Stimulated activated CD4-positive, alpha-beta T cell treated with anti-CD3 and anti-CD28 coated beads, Interleukin-4, amount 100 ng/mL, for 48 hours (primary cell): ENCODE measurements at regions not wholly inside any gene's neighbourhood (a gene's known extent, or its start where the extent isn't known, plus 50 kb on each side); places are given as distances from the start of the nearest gene placed in this dataset.
"Not testable (repeated sequence)": the region's sequence is repeated elsewhere in the genome, so short reads cannot be mapped to it uniquely, and the experiment has no call there.

Source experiments
- DNase-seq, 2 donors: peaks; one replicate each; pipeline ENCODE4 v3.0.0-alpha.2; 2020; ENCODE audit warnings: low read depth in 2 of 2

DNA sequence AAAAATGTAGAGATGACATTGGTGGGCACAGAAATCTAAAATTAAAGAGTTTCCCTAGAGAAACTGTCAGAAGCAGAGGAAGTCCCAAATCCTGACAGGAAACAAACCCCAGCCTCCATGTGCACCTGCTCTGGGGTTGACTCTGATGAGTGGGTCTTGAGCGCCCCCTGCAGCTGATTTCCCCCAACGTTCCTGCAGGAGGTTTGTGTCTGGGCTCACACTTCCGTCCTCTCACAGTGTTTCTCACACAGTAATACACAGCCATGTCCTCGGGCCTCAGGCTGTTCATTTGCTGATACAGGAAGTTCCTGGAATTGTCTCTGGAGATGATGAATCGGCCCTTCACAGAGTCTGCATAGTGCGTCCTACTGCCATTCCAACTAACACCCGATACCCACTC lies 670.1 kb downstream of the TMEM121 start:
- peak; percentile 58 to 80 for DNase-seq

DNA sequence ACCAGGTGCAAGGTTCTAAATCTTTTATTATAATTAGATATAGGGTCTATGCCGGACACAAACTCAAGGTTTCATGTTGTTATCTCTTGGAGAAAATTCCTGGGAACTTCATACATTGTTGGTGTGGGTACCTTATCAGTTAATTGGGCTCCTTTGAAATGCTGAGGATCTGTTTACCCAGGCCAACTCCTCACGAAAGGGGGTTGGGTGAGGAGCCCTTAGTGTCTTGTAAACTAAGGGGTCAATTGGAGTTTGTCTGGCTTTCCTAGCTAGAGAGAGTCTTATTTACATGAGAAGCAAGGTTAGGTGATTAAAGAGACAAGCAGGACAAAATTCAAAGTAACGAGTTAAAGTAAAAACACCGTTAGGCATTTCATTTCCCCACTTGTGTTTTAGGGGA lies 670.9 kb downstream of the TMEM121 start:
- DNase-seq = not testable (repeated sequence)

DNA sequence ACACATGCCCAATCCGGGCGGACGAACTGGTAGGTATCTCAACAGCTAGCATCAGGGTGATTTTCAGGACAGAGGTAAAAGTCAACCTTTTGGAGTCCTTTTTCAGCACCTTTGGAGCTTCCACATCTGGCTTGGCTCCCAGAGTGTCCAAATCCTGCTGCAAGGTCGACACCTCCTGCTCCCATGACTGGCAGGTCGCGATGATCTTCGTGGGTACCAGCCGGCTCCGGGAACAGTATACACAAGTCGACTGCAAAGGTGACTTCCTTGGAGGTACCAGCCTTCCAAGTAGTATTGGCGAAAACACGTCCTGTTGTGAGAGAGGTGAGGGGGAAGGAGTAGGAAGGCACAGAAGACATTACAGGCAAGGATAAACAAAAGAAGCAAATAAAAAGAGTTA lies 672.7 kb downstream of the TMEM121 start:
- DNase-seq = no peak

DNA sequence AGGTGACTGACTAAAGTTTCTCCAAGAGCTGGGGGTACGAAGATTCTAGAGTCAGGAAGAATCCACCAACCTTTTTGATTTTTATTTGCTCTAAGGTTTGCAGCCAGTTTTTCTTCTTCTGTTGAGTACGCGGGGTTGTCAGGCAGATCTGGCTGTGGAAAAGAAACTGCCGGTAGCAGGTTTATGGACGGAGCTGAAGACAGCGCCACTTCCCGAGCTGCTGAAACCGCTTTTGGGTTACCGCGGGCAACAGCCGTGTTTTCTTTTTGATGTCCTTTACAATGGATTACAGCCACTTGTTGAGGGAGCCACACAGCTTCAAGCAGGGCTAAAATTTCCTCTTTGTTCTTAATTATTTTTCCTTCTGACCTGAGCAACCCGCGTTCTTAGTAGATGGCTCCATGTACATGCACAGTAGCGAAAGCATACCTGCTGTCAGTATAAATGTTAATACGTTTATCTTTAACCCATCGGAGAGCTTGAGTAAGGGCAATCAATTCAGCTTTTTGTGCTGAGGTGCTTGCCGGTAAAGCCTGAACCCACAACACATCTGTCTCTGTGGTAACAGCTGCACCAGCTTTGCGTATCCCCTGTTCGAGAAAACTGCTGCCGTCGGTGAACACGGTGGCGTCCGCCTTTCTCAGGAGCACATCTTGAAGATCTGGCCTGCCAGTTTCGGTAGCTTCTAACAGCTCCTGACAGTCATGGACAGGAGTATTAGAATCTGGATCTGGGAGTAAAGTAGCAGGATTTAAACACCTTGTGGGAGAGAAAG lies 674.3 kb downstream of the TMEM121 start:
- no peak for DNase-seq

DNA sequence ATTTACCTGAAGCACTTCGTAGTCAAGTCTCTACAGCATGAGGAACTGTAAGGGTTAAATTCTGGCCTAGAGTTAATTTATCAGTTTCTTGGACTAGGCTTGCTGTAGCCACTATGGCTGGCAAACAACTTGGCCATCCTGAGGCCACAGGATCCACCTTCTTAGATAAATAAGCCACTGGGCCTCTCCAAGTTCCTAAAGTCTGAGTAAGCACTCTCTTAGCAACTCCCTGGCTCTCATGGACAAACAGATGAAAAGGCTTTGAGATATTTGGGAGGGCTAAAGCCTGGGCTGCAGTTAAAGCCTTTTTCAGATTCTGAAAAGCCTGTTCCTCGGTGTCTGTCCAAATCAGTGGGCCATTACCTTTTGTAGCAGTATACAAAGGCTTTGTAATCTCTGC lies 675.0 kb downstream of the TMEM121 start:
- DNase-seq = no peak

DNA sequence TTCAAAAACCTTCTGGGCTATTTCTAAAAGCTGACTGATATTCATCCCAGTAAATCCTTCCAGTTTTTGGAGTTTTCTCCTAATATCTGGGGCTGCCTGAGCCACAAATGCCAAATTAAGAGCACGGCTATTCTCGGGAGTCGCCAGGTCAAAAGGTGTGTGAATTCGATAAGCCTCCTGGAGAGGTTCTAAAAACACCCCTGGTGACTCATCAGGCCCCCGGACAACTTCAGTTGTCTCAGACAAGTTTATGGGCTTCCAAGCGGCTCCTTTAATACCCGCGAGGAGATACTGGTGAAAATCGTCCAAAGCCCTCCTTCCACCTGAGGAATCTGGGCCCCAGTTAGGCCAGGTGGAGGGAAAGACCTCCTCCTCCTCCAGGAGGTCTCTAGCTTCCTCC lies 677.1 kb downstream of the TMEM121 start:
- no peak for DNase-seq

DNA sequence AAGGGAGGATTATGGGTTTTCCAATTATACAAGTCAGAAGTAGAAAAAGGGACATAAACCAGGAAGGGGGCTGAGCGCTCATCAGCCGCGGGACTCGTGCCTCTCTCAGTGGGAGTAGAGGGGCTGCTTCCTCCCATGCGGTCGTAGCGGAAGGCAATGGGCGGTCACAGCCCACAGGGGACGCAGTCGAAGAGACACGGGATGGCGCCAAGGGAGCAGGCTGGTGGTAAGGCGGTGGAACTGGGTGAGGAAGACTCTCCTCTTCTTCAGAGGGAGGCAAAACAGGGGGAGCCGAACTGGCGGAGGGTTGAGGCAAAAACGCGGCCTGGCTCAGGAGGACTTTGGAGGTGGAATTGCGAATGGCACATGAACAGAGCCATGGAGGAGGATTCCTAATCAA lies 677.7 kb downstream of the TMEM121 start:
- no peak for DNase-seq

DNA sequence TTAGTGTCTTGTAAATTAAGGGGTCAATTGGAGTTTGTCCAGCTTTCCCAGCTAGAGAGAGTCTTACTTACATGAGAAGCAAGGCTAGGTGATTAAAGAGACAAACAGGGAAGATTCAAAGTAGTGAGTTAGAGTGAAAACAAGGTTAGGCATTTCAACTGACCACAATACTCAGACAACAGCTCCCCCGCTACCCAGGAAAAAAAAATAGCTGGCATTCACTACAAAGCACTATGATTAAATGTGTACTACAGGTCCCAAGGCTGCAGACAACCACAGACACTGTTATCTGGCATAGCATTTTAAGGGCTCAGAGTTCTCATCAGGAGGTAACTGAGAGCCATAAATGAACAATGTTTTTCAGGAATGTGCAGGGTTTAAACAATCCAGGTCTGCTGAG lies 680.9 kb downstream of the TMEM121 start:
- DNase-seq = no peak

DNA sequence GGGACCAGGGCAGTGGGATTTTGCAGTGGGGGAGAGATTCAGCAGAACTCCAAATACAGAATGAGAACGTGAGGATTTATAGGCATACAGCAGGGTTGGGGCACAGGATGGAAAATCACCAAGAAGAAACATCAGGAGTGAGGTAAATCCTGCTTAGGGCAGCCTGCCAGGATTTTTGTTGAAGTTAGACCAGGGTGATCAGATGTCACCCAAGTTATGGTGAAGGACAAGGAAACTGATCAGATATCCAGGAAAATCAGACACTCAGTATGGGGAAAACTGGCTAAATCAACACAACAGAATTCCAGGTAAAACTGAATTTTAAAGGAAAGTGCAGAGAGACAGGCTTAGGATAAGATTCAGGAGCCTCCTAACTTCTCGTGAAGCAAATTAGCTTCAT lies 682.4 kb downstream of the TMEM121 start:
- no peak for DNase-seq

DNA sequence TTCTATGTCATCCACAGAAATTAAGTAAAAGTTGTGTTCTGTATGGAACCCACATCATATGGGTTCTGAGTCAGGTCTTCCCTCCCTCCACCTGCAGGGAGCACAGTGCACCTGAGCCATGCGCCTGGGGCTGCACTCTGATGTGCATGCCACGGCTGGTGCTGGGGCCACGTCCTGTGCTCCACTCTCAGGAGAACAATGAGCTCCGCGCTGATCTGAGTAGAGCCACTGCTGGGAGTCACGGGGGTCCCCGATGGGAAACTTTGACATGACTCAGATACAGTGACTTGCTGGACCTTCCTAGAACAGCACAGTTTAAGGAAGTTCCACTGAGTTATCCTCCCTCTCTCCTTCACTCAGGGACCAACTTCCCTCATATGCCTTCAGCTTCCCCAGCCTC lies 683.4 kb downstream of the TMEM121 start:
- no peak for DNase-seq

DNA sequence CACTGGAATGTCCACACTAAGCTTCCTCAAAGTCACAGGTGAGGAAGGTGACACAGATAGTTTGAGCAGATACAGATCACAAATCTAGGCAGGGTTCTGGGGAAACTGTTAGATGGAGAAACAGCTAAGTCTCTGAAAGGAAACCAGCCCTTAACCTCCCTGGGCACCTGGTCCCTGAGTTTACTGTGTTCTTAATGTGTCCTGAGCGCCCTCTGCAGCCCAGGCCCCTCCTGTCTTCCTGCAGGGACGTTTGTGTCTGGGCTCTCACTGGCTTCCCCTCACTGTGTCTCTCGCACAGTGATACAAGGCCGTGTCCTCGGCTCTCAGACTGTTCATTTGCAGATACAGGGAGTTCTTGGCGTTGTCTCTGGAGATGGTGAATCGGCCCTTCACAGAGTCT lies 684.3 kb downstream of the TMEM121 start:
- DNase-seq = no peak

DNA sequence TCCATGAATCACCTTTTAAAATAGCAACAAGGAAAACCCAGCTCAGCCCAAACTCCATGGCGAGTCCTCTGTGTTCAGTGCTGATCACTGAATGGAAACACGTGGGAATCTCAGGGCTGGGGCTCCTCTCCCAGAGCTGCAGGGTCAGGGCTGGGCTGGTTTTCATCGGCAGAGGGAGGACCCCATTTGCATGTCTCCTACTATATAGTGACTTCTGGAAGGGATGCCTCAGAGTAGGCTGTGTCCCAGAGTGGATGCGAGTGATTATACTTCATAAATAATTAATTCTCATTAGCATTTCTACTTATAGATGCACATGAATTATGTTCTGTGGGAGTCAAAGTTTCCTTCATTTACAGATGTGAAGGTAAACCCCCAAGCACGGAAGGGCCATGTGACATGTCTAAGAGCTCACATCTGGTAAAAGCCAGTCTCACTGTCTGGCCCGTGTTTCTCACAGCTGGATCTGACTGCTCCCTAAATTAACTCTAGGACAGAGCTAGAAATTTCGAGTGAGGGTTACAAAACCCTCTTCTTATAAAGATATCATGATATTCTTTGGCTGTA lies 685.0 kb downstream of the TMEM121 start:
- DNase-seq = no peak

DNA sequence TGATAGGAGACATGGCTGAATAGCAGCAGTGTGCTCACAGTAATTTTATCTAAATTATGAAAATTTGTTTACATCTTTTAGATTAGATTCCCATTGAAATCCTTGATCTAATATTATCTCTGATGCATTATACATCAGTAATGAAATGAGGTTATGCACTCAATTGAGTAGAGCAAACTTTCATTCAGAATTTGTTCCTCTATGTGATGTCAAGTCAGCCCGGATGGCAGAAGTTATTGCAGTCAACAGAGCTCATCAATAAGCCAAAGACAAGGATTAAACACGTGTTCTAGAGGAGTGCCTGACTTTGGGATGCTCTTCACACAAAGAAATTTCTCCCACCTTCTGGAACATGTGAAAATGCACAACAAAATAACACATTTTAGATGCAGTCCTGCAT lies 688.8 kb downstream of the TMEM121 start:
- no peak for DNase-seq

DNA sequence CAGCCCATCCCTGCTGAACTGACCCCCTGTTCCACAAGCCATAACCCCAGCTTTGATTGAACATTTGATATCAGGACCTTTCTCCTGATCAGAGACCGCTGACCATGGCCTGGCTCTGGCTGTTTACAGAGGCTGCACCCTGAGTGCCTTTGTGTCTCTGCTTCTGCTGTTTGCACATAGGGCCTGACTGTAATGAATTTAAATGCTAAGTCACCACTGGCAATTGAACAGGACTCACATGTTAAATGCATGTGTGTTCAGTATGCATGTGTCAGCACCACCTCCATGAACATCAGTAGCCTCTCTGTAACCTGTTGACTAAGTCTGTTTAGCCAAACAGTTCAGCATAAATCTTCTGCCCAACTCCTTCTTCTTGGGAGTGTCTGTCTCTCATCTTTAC lies 690.3 kb downstream of the TMEM121 start:
- no peak for DNase-seq

DNA sequence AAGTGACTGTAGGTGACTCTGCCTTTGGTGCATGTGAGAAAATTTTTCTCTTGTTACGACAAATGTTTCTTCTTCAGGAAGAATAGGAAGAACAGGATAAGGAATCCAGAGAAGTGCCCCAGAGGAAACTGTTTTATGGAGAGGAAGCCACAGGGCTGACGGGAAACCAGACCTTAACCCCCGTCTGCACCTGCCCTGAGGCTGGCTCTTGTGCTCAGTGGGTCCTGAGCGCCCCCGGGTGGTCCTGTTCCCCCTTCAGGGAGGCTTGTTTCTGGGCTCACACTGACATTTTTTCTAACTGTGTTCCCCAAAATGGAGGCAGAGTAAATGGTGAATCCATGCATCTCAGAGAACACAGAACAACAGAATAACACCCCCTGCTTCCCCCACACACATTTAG lies 691.8 kb downstream of the TMEM121 start:
- no peak for DNase-seq

DNA sequence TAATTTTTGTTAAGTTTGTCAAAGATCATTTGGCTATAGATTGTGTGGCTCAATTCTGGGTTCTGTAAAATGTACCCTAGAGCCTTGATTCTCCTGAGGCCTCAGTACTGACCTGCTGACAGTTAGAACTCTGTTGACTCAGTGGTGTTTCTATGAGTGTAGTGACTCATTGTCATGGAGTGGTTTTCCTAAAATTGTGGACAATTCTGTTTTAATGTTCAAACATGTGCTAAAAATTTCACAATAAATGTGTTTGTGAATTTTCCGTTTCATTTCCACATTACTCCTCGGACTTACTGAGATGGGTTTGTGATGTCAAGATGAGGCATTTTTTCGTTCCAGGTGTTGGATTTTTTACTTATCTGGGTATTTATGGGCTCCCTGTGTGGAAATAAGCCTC lies 695.9 kb downstream of the TMEM121 start:
- no peak for DNase-seq

DNA sequence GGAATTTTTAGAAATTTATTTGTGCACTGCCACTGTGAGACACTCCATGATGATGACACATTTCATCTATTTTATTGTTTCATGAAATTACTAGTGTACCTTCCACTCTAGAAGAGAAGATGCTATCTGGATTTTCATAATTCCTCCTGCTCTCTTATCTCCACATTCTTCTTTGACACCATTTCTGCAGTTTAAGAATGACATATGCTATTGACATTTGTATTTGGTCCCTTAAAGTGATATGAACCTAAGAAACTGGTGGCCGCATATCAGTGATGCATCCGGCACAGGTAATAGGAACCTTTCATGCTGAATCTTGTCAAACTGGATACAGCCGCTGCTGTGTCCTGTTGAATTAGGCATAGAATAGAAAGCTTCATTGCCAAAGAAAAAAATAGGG lies 696.3 kb downstream of the TMEM121 start:
- no peak for DNase-seq

DNA sequence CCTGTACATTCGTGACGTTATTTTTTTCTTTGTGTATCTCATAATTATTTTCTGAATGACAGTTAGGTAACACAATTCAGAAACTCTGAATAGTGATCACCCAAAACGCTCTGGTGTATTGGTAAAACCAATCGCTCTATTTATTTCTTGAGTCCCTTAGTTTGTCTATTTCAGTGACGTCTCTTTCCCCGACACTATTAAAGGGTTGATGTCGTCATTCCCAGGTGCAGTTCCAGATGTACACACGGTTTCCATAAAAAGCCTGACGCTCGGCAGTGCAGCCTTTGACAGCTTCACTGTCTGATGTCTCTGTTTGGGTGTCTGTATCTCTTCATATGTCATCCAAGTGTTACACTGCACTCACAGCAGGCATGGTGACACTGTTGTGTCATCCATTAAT lies 701.4 kb downstream of the TMEM121 start:
- no peak for DNase-seq

DNA sequence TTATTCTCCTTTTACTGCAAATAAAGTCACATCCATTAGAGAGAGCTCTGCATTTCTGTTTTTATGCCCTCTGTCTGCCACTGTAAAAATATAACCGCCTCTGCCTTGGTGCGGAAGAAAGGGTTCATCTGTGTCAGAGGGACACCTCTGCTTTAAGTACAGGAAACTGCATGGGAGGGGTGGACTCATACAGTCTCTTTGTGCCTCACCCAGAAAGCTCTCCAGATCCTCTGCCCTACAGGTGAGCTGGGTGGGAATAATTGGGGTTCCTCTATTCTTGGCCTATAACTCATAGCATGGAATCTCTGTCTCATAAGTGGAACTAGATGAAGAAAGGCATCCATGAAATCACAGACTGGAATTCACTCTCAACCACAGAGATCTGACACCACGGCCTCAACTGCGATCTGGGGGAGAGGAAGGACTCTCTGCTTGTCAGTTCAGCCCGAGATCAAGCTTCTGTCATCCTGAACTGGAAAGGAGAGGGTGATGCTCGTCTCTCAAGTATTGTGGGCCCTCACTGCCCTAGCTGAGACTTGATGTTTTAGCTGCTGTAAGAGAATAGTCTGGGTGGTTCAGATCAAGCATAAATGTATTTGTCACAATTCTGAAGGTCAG lies 702.3 kb downstream of the TMEM121 start:
- DNase-seq = no peak

DNA sequence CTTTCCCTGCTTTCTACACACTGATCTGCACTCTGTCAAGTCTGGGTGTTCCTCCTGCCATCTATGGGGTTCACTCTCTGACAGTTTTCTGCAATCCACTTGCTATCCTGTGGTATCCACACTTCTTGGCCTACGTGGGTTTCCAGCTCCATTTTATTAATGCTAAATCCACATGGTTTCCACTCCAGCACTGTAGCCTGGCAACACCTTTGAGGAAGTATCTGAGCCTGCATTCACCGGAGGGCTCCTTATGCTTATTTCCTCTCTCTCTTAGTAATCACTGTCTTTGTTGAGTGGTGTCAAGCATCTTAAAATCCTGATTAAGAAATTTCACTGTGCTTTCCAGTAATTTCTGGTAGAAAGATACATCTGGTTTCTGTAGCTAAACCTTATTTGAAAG lies 703.7 kb downstream of the TMEM121 start:
- no peak for DNase-seq

DNA sequence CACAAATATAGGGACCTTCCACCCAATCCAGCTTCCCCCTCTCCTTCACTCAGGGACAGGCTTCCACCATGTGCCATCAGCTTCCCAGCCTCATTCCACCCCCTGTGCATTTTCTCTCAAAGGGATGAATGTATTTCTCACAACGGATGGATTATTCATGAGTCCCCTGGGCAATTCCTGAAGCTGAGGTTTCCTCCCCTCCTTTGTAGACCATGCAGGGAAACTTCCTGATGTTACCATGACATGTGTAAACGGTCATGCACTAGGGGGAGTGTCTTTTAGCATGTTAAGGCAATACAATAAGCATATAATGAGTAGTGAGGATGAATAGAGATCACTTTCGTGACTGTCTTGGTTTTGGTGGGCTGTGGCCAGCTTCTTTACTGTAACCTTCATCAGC lies 706.8 kb downstream of the TMEM121 start:
- DNase-seq = not testable (repeated sequence)

DNA sequence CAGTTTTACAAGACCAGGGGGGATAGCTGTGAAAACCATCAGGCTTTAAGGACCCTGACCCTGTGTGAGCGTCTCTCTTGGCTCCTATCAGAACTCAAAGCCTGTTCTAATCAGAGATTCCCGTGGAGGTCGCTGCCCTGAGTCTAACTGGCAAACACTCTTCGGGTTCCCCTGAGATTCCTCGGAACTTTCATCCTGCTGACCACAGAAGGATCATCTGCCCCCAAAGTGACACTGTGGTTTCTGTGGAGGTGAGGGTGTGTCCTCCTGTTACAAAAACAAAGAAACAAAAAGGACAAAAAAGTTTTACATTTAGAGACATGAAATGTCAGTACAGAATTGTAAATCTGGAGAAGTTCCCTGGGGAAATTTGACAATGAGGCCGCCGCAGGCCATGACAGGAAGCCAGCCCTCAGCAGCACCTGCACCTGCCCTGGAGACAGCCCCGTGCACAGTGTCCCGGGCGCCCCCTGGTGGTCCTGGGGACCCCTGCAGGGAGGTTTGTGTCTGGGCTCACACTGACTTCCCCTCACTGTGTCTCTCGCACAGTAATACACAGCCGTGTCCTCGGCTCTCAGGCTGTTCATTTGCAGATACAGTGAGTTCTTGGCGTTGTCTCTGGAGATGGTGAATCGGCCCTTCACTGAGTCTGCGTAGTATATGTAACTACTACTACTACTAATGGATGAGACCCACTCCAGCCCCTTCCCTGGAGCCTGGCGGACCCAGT lies 708.3 kb downstream of the TMEM121 start:
- DNase-seq = peak in 1 of 2 donors; percentile 12
